SK-N-SH (cell line): ENCODE measurements at regions not wholly inside any gene's neighbourhood (a gene's known extent, or its start where the extent isn't known, plus 50 kb on each side); places are given as distances from the start of the nearest gene placed in this dataset.
"Not testable (repeated sequence)": the region's sequence is repeated elsewhere in the genome, so short reads cannot be mapped to it uniquely, and the experiment has no call there.

Source experiments
- CTCF ChIA-PET: fragments of 300-600, 350-600 bp; formaldehyde crosslinking; extraction: SDS; loops from one replicate; lab custom pipeline; 2021; lab: Yijun Ruan, JAX
- POLR2A ChIA-PET: fragments of 350-600 bp; sonication (Branson Sonifier 250); formaldehyde crosslinking; extraction: SDS; loops from one replicate; lab custom pipeline; 2020; ENCODE audit warnings: antibody characterized with exemption, inconsistent platforms; lab: Yijun Ruan, JAX
- DNase-seq: peaks from one replicate; pipeline ENCODE4 v3.0.0; 2012
- H2AFZ ChIP-seq: fragments of 200-600 bp; sonication (generic); 2 replicates; pipeline ENCODE4 v1.8.1; 2016; ENCODE audit warnings: antibody characterized with exemption, mild to moderate bottlenecking, low read depth
- H3F3A ChIP-seq: fragments of 200-600 bp; sonication (generic); replicated peaks from 2 replicates; pipeline ENCODE3; 2016; ENCODE audit warnings: antibody characterized with exemption, mild to moderate bottlenecking; ENCODE audit not compliant: insufficient read depth
- H3K27ac ChIP-seq, 2 experiments: fragments of 200-500 bp in 1 of 2; fragments of 200-600 bp in 1 of 2; sonication (Bioruptor generic) in 1 of 2; sonication (generic), shearing (Covaris generic) in 1 of 2; 2 replicates each; pipeline versions ENCODE4 v1.5.1 to v1.6.1; 2014 to 2016; ENCODE audit warnings: low read depth in 2 of 2, inconsistent platforms in 1 of 2, low read length in 1 of 2, mild to moderate bottlenecking in 1 of 2, mixed read lengths in 1 of 2
- H3K27me3 ChIP-seq: fragments of 200-600 bp; sonication (generic), shearing (Covaris generic); 2 replicates; pipeline ENCODE4 v1.6.1; 2016; ENCODE audit warnings: mixed run types; ENCODE audit not compliant: insufficient read depth
- H3K36me3 ChIP-seq, 2 experiments: fragments of 200-500 bp in 1 of 2; fragments of 200-600 bp in 1 of 2; sonication (Bioruptor generic) in 1 of 2; sonication (generic) in 1 of 2; replicated peaks in 1 of 2; 2 replicates each; pipeline versions ENCODE3 to v1.5.1; 2014 to 2016; ENCODE audit warnings: low read length in 1 of 2, mild to moderate bottlenecking in 1 of 2; ENCODE audit not compliant: insufficient read depth in 2 of 2, control insufficient read depth in 1 of 2
- H3K4me1 ChIP-seq, 2 experiments: fragments of 200-500 bp in 1 of 2; fragments of 200-600 bp in 1 of 2; sonication (Bioruptor generic) in 1 of 2; sonication (generic), shearing (Covaris generic) in 1 of 2; 2 replicates each; pipeline versions ENCODE4 v1.5.1 to v1.6.1; 2014 to 2016; ENCODE audit warnings: low read depth in 1 of 2, low read length in 1 of 2, mixed run types in 1 of 2; ENCODE audit not compliant: insufficient read depth in 2 of 2, control insufficient read depth in 1 of 2
- H3K4me2 ChIP-seq: fragments of 200-600 bp; sonication (generic), shearing (Covaris generic); 2 replicates; pipeline ENCODE4 v1.6.1; 2017; ENCODE audit warnings: mixed run types
- H3K4me3 ChIP-seq, 2 experiments: fragments of 200-500 bp in 1 of 2; fragments of 200-600 bp in 1 of 2; sonication (Bioruptor generic) in 1 of 2; sonication (generic), shearing (Covaris generic) in 1 of 2; 2 replicates each; pipeline versions ENCODE4 v1.5.1 to v1.8.1; 2014 to 2016; ENCODE audit warnings: low read depth in 2 of 2, inconsistent platforms in 1 of 2, low read length in 1 of 2, mild to moderate bottlenecking in 1 of 2, mixed read lengths in 1 of 2, moderate library complexity in 1 of 2
- H3K79me2 ChIP-seq: fragments of 200-600 bp; sonication (generic); 2 replicates; pipeline ENCODE4 v1.8.1; 2017; ENCODE audit warnings: mild to moderate bottlenecking; ENCODE audit not compliant: insufficient read depth
- H3K9ac ChIP-seq: fragments of 200-600 bp; sonication (generic); 2 replicates; pipeline ENCODE4 v1.6.1; 2017; ENCODE audit warnings: mixed run types
- H3K9me2 ChIP-seq: fragments of 200-600 bp; sonication (generic); 2 replicates; pipeline ENCODE4 v1.6.1; 2017; ENCODE audit warnings: mixed run types
- H3K9me3 ChIP-seq: fragments of 200-600 bp; sonication (generic); 2 replicates; pipeline ENCODE4 v1.6.1; 2017; ENCODE audit warnings: mixed run types, mild to moderate bottlenecking, moderate library complexity
- H4K20me1 ChIP-seq: fragments of 200-600 bp; sonication (generic); 2 replicates; pipeline ENCODE4 v1.6.1; 2017; ENCODE audit warnings: mild to moderate bottlenecking, mixed run types; ENCODE audit not compliant: insufficient read depth
- EP300 ChIP-seq, 2 experiments: IDR thresholded peaks; 2 replicates each; pipeline versions ENCODE4 v1.4.0 to v1.6.1; 2012; ENCODE audit warnings: borderline replicate concordance in 1 of 2, low read depth in 1 of 2, low read length in 1 of 2
- EZH2phosphoT487 ChIP-seq: fragments of 200-600 bp; sonication (generic); IDR thresholded peaks from 2 replicates; pipeline ENCODE4 v1.6.1; 2017; ENCODE audit warnings: low read depth, mixed run types, mild to moderate bottlenecking, antibody characterized with exemption, moderate library complexity, borderline replicate concordance
- FOSL2 ChIP-seq: IDR thresholded peaks from 2 replicates; pipeline ENCODE4 v1.4.0; 2012; ENCODE audit warnings: low read depth, mild to moderate bottlenecking, moderate library complexity, borderline replicate concordance
- GATA2 ChIP-seq: sonication (generic); formaldehyde crosslinking; IDR thresholded peaks from 2 replicates; pipeline ENCODE4 v1.5.0; 2020; ENCODE audit warnings: mild to moderate bottlenecking, missing genetic modification reagents
- RFX5 ChIP-seq: IDR thresholded peaks from 2 replicates; pipeline ENCODE4 v1.6.1; 2012; ENCODE audit warnings: mild to moderate bottlenecking, improper control_type of control experiment, low read length
- RXRA ChIP-seq: IDR thresholded peaks from 2 replicates; pipeline ENCODE4 v1.4.0; 2012; ENCODE audit warnings: low read depth, mild to moderate bottlenecking, borderline replicate concordance
- TCF12 ChIP-seq: IDR thresholded peaks from 2 replicates; pipeline ENCODE4 v1.4.0; 2012
- TEAD4 ChIP-seq: IDR thresholded peaks from 2 replicates; pipeline ENCODE4 v1.4.0; 2012; ENCODE audit warnings: mild to moderate bottlenecking, borderline replicate concordance; ENCODE audit not compliant: insufficient read depth
- YY1 ChIP-seq: IDR thresholded peaks from 2 replicates; pipeline ENCODE4 v1.4.0; 2012; ENCODE audit warnings: low read depth, mild to moderate bottlenecking
- WGBS: methylation state at CpG from one replicate; pipeline ENCODE4 v1.1.6; 2017; ENCODE audit warnings: low lambda C conversion rate; 5-methylcytosine and 5-hydroxymethylcytosine counted together
- TF ChIP-seq, protein P1 (sequence below): fragments of 200-600 bp; sonication (generic); IDR thresholded peaks from 2 replicates; pipeline ENCODE4 v1.6.1; 2017; ENCODE audit warnings: antibody characterized with exemption, mild to moderate bottlenecking, moderate library complexity
- TF ChIP-seq, protein P2 (sequence below): IDR thresholded peaks from 2 replicates; pipeline ENCODE4 v1.6.1; 2012; ENCODE audit warnings: mild to moderate bottlenecking, low read depth, low read length, moderate library complexity

DNA sequence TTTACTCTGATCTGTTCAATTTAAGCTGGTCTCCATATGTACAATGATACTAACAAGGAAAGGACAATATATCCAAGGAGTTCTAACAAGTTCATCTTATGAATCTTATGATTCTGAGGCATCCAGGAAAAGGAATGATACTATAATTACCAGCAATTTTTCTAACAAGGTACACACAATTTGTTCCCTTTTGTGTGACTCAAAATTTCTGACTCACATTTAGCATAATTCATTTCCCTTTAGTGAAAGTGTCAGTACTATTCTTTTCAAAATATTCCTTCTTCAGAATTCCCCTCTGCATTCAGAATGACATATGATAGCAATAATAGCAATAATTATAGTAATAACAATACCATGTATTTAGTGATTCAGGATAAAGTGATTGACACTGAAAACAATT lies 594.8 kb downstream of the DMRTA1 start:
- no peak for TF ChIP-seq EP300 (IDR thresholded peaks at IDR 0.05; ENCODE audit: borderline replicate concordance in 1 of 2, low read depth in 1 of 2, low read length in 1 of 2)
- no peaks in the 10 kb centered on the region for H3K36me3 ChIP-seq
- CTCF ChIA-PET = no interaction called here
- DNase-seq = no peak
- no peak overlapping the region for H2AFZ ChIP-seq
- no peaks in the 10 kb centered on the region for H4K20me1 ChIP-seq
- H3K27ac ChIP-seq = no peak overlapping the region
- no peak overlapping the region for H3K4me2 ChIP-seq
- H3K79me2 ChIP-seq = no peaks in the 10 kb centered on the region
- no peaks in the 10 kb centered on the region for H3K27me3 ChIP-seq
- H3K9ac ChIP-seq = no peak overlapping the region
- H3K4me1 ChIP-seq = no peaks in the 10 kb centered on the region
- no peaks in the 10 kb centered on the region for H3K9me2 ChIP-seq
- H3K9me3 ChIP-seq = no peaks in the 10 kb centered on the region
- no peak overlapping the region for H3K4me3 ChIP-seq
- POLR2A ChIA-PET = no interaction called here
- H3F3A ChIP-seq = peaks cover 9% of the 10 kb centered on the region

DNA sequence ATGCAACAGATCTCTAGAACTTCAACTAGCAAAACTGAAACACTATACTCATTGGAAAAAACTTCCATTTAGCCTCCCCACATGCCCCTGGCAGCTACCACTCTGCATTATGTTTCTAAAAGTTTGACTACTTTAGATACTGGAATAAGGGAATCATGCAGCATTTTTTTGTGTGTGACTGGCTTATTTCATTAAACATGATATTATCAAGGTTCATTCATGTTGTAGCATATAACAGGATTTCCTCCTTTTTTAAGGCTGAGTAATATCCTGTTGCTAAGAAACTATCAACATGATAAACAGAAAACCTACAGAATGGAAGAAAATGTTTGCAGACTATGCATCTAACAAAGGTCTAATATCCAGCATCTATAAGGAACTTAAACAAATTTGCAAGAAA lies 597.9 kb downstream of the DMRTA1 start:
- H3K27ac ChIP-seq = peak overlapping the region in 1 of 2 experiments; percentile 72; a peak in 2 of 4 replicates
- H3K9me3 ChIP-seq = no peaks in the 10 kb centered on the region
- no peaks in the 10 kb centered on the region for H3K36me3 ChIP-seq
- H3K4me3 ChIP-seq = no peak overlapping the region
- no peaks in the 10 kb centered on the region for H3K79me2 ChIP-seq
- no peak overlapping the region for H3K9ac ChIP-seq
- H3K27me3 ChIP-seq = no peaks in the 10 kb centered on the region
- no peak overlapping the region for H2AFZ ChIP-seq
- peaks cover 9% of the 10 kb centered on the region for H3F3A ChIP-seq
- TF ChIP-seq, protein P1, sequence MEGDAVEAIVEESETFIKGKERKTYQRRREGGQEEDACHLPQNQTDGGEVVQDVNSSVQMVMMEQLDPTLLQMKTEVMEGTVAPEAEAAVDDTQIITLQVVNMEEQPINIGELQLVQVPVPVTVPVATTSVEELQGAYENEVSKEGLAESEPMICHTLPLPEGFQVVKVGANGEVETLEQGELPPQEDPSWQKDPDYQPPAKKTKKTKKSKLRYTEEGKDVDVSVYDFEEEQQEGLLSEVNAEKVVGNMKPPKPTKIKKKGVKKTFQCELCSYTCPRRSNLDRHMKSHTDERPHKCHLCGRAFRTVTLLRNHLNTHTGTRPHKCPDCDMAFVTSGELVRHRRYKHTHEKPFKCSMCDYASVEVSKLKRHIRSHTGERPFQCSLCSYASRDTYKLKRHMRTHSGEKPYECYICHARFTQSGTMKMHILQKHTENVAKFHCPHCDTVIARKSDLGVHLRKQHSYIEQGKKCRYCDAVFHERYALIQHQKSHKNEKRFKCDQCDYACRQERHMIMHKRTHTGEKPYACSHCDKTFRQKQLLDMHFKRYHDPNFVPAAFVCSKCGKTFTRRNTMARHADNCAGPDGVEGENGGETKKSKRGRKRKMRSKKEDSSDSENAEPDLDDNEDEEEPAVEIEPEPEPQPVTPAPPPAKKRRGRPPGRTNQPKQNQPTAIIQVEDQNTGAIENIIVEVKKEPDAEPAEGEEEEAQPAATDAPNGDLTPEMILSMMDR = no peak
- TF ChIP-seq TCF12 = 0 out of 2 replicates have a peak, but pooled peaks have one; percentile 27
- ChIA-PET CTCF (no interaction called here), POLR2A (no interaction called here)
- DNase-seq = no peak
- H3K4me1 ChIP-seq = no peaks in the 10 kb centered on the region
- no peak overlapping the region for H3K4me2 ChIP-seq
- H4K20me1 ChIP-seq = no peaks in the 10 kb centered on the region
- no peaks in the 10 kb centered on the region for H3K9me2 ChIP-seq

DNA sequence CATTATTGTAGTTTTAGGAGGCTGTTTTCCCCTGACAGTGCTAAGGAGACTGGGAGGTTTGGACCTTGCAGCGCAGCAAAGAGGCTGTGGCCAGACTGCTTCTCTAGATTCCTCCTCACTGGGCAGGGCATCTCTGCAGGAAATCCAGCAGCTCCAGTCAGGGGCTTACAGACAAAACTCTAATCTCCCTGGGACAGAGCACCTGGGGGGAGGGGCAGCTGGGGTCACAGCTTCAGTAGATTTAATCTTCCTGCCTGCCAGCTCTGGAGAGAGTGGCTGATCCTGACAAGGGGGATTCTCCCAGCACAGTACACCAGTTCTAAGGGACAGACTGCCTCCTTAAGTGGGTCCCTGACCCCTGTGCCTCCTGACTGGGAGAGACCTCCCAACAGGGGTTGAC lies 599.4 kb downstream of the DMRTA1 start:
- H3K9ac ChIP-seq, DNase-seq, CTCF ChIA-PET, H3K36me3 ChIP-seq, H3K4me2 ChIP-seq, H3K79me2 ChIP-seq, H4K20me1 ChIP-seq, H3F3A ChIP-seq, H2AFZ ChIP-seq, H3K9me2 ChIP-seq, H3K9me3 ChIP-seq, H3K4me1 ChIP-seq, H3K4me3 ChIP-seq, H3K27ac ChIP-seq, H3K27me3 ChIP-seq, POLR2A ChIA-PET: not testable (repeated sequence)
- WGBS = 80% methylated on average over 1 of the region's 1 CpG

DNA sequence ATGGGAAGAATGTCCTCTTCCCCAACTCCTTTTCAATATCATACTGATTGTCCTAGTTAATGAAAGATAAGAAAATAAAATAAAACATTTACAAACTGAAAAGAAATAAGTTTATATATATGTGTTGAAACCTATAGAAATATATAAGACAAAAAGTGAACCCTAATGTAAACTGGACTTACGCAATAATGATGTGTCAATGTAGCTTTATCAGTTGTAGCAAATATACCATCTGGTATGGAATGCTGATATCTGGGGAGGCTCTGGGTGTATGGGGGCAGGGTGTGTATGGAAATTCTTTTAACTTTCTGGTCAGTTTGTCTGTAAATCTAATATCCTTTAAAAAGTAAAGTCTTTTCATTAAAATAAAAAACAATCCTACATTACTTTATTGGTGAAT lies 603.9 kb downstream of the DMRTA1 start:
- Histone ChIP-seq H3K4me2 (no peak overlapping the region), H3F3A (no peaks in the 10 kb centered on the region), H3K79me2 (no peaks in the 10 kb centered on the region), H2AFZ (no peak overlapping the region), H3K4me3 (no peak overlapping the region), H4K20me1 (no peaks in the 10 kb centered on the region), H3K9me3 (no peaks in the 10 kb centered on the region), H3K27ac (no peak overlapping the region), H3K27me3 (no peaks in the 10 kb centered on the region), H3K36me3 (no peaks in the 10 kb centered on the region), H3K9me2 (0 out of 2 replicates have a peak, but pooled peaks cover 4% of the 10 kb centered on the region), H3K4me1 (no peaks in the 10 kb centered on the region), H3K9ac (no peak overlapping the region)
- ChIA-PET POLR2A (no interaction called here), CTCF (no interaction called here)
- 11% methylated on average over 1 of the region's 1 CpG for WGBS
- TF ChIP-seq FOSL2 (no peak), RXRA (no peak), GATA2 (CRISPR knock-in tag) (no peak), TEAD4 (no peak), RFX5 (no peak), YY1 (no peak), EZH2phosphoT487 (no peak)
- TF ChIP-seq, protein P2, sequence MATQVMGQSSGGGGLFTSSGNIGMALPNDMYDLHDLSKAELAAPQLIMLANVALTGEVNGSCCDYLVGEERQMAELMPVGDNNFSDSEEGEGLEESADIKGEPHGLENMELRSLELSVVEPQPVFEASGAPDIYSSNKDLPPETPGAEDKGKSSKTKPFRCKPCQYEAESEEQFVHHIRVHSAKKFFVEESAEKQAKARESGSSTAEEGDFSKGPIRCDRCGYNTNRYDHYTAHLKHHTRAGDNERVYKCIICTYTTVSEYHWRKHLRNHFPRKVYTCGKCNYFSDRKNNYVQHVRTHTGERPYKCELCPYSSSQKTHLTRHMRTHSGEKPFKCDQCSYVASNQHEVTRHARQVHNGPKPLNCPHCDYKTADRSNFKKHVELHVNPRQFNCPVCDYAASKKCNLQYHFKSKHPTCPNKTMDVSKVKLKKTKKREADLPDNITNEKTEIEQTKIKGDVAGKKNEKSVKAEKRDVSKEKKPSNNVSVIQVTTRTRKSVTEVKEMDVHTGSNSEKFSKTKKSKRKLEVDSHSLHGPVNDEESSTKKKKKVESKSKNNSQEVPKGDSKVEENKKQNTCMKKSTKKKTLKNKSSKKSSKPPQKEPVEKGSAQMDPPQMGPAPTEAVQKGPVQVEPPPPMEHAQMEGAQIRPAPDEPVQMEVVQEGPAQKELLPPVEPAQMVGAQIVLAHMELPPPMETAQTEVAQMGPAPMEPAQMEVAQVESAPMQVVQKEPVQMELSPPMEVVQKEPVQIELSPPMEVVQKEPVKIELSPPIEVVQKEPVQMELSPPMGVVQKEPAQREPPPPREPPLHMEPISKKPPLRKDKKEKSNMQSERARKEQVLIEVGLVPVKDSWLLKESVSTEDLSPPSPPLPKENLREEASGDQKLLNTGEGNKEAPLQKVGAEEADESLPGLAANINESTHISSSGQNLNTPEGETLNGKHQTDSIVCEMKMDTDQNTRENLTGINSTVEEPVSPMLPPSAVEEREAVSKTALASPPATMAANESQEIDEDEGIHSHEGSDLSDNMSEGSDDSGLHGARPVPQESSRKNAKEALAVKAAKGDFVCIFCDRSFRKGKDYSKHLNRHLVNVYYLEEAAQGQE = no peak
- DNase-seq = no peak
